OCI-LY1 (cell line): ENCODE measurements at regions not wholly inside any gene's neighbourhood (a gene's known extent, or its start where the extent isn't known, plus 50 kb on each side); places are given as distances from the start of the nearest gene placed in this dataset.

Experiments used
- CTCF ChIP-seq: fragments of 200-600 bp; sonication (generic), shearing (Covaris generic); IDR thresholded peaks from 2 replicates; pipeline ENCODE4 v1.5.1; 2017; ENCODE audit warnings: mild to moderate bottlenecking, antibody characterized with exemption, low read length, moderate library complexity, mixed read lengths
- EZH2 ChIP-seq: fragments of 200-600 bp; sonication (generic), shearing (Covaris generic); IDR thresholded peaks from 2 replicates; pipeline ENCODE4 v1.8.0; 2017; ENCODE audit warnings: borderline replicate concordance, mixed run types, mild to moderate bottlenecking, antibody characterized with exemption, low read length, moderate library complexity, mixed read lengths

DNA sequence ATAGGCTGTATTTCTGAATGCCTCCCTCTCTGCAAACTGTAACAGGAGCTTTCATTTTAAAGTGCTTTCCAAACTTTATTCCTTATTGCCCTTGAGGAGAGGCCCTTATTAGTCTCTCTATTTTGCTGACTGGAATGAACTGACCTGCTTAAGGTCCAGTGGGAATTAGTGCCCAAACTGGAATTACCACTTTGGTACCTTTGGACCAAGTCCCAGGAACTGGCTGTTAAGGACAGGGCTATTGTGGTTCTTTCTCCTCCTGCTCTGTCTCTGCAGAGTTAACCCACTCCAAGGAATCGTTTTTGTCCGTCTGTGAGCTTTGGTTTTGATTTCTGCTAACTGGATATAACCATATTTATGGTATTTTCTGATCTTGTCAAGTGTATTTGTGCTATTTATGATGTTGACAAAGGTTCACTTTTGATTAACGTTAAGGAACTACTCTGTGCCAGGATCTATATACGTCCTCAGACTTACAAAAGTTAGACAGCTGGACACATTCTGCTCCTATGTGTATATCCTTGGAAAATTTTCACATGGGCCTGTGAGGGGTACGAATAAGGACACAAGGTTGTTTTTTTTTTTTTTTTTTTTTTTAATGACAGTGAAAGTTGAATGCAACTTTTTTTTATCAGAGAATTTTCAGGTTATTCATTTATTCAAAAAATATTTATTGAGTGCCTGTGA is 189.1 kb upstream of the ANKRD55 start:
- TF ChIP-seq CTCF = no peak
- no peak for TF ChIP-seq EZH2
